ENCODE measurements at regions not wholly inside any gene's neighbourhood (a gene's known extent, or its start where the extent isn't known, plus 50 kb on each side); places are given as distances from the start of the nearest gene placed in this dataset.

DNA sequence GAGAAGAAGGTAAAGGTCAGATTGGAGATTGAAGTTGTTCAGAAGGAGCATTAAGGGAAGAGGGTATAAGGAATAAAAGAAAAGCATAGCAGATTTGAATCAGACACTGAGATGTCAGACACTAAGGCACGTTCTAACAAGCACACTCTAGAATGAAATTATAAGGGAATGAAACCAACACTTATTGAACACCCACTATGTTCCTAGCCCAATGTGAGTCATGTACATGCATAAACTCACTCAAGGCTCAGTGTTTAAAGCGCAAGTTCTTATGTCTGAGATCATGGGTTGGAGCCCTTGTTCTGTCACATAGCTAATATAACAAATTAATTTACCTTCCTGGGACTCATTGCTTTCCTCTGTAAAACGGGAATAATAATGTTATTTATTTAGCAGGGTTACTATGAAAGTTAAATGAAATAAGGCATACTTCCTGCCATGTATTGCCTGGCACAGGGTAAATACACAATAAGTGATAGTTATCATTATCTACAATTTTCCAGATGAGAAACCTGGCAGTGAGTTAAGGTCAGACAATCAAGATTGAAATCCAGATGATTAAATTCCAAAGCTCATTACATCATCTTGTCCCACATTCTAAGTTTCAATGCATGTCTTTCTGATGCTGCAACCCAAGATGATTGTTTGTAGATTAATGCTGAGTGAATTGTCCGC lies 68.3 kb upstream of the DACH1 start:
- H4K20me1 ChIP-seq (ENCODE audit: insufficient read depth): no peaks in the 10 kb centered on the region
- H3K27me3 ChIP-seq (ENCODE audit: insufficient read depth, low read depth): no peaks in the 10 kb centered on the region
- H3K27ac ChIP-seq: no peak overlapping the region
- H3K4me1 ChIP-seq (ENCODE audit: low read depth, poor library complexity, severe bottlenecking): no peaks in the 10 kb centered on the region
- no peak overlapping the region for H2AFZ ChIP-seq (ENCODE audit: low read depth)
- no peaks in the 10 kb centered on the region for H3K79me2 ChIP-seq (ENCODE audit: insufficient read depth, low read depth)
- no peak overlapping the region for H3K4me2 ChIP-seq
- no peak overlapping the region for H3K9ac ChIP-seq
- H3K36me3 ChIP-seq (ENCODE audit: insufficient read depth): no peaks in the 10 kb centered on the region
- TF ChIP-seq, protein P1, sequence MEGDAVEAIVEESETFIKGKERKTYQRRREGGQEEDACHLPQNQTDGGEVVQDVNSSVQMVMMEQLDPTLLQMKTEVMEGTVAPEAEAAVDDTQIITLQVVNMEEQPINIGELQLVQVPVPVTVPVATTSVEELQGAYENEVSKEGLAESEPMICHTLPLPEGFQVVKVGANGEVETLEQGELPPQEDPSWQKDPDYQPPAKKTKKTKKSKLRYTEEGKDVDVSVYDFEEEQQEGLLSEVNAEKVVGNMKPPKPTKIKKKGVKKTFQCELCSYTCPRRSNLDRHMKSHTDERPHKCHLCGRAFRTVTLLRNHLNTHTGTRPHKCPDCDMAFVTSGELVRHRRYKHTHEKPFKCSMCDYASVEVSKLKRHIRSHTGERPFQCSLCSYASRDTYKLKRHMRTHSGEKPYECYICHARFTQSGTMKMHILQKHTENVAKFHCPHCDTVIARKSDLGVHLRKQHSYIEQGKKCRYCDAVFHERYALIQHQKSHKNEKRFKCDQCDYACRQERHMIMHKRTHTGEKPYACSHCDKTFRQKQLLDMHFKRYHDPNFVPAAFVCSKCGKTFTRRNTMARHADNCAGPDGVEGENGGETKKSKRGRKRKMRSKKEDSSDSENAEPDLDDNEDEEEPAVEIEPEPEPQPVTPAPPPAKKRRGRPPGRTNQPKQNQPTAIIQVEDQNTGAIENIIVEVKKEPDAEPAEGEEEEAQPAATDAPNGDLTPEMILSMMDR (conservative IDR thresholded peaks at IDR 0.05; ENCODE audit: low read depth, low read length): no peak
- H3K4me3 ChIP-seq (IDR thresholded peaks at IDR 0.05; ENCODE audit: insufficient read depth, low read depth, low read length): no peak overlapping the region

DNA sequence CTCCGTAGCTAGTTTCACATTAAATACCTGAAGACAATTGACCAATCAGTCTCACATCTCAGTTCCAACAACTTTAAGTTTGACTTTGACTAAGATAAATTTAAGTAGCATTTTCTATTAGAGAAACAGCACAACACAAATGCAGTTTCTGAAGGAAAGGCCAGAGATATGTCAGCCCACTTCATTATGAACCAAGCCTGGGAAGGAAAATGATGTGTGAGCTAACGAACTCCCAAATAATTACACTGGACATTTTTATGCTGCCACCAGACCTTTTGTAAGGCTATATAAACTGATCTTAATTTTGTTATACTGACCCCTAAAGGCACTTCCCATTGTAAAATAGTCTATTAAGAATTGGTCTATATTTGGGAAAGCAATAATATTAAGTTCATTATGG lies 57.9 kb upstream of the DACH1 start:
- no peaks in the 10 kb centered on the region for H3K4me1 ChIP-seq (ENCODE audit: low read depth, poor library complexity, severe bottlenecking)
- no peaks in the 10 kb centered on the region for H4K20me1 ChIP-seq (ENCODE audit: insufficient read depth)
- H3K27me3 ChIP-seq (ENCODE audit: insufficient read depth, low read depth): no peaks in the 10 kb centered on the region
- H3K27ac ChIP-seq: no peak overlapping the region
- H3K4me3 ChIP-seq (IDR thresholded peaks at IDR 0.05; ENCODE audit: insufficient read depth, low read depth, low read length): no peak overlapping the region
- no peaks in the 10 kb centered on the region for H3K36me3 ChIP-seq (ENCODE audit: insufficient read depth)
- H3K9ac ChIP-seq: no peak overlapping the region
- H3K79me2 ChIP-seq (ENCODE audit: insufficient read depth, low read depth): no peaks in the 10 kb centered on the region
- TF ChIP-seq, protein P1 (conservative IDR thresholded peaks at IDR 0.05; ENCODE audit: low read depth, low read length): no peak
- H3K4me2 ChIP-seq: no peak overlapping the region
- H2AFZ ChIP-seq (ENCODE audit: low read depth): no peak overlapping the region

DNA sequence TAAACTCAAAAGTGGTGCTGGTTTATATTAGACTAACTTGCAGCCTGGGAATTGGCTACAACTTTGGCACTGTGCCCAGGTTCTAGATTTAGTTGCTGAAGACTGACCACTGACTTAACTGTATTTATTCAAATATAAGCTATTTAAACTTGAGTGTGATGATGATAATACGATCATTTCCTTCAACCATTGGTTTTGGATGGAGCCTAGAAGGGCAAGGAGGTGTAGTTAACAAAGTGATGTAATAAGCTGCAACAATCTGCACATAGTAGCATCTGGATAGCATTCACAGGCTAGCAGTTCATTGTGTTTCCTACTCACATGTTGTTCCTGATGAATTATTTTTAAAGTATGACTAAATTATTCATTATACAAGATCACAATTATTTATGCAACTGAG lies 55.2 kb upstream of the DACH1 start:
- H3K9ac ChIP-seq: no peak overlapping the region
- TF ChIP-seq, protein P1 (conservative IDR thresholded peaks at IDR 0.05; ENCODE audit: low read depth, low read length): no peak
- H3K4me2 ChIP-seq: no peak overlapping the region
- H3K4me1 ChIP-seq (ENCODE audit: low read depth, poor library complexity, severe bottlenecking): no peaks in the 10 kb centered on the region
- H2AFZ ChIP-seq (ENCODE audit: low read depth): no peak overlapping the region
- no peak overlapping the region for H3K4me3 ChIP-seq (IDR thresholded peaks at IDR 0.05; ENCODE audit: insufficient read depth, low read depth, low read length)
- no peaks in the 10 kb centered on the region for H3K36me3 ChIP-seq (ENCODE audit: insufficient read depth)
- H3K79me2 ChIP-seq (ENCODE audit: insufficient read depth, low read depth): no peaks in the 10 kb centered on the region
- no peak overlapping the region for H3K27ac ChIP-seq
- H3K27me3 ChIP-seq (ENCODE audit: insufficient read depth, low read depth): no peaks in the 10 kb centered on the region
- H4K20me1 ChIP-seq (ENCODE audit: insufficient read depth): no peaks in the 10 kb centered on the region
